IMR-90 (cell line): ENCODE measurements at regions not wholly inside any gene's neighbourhood (a gene's known extent, or its start where the extent isn't known, plus 50 kb on each side); places are given as distances from the start of the nearest gene placed in this dataset.

Experiments used
- ATAC-seq: fragments of 200-7000 bp; cut with Tn5 transposase; 2 replicates; pipeline ENCODE4 v1.9.1; 2020; ENCODE audit warnings: low read depth, mild to moderate bottlenecking, moderate library complexity
- BruUV-seq: library from RNA; stranded (reverse); fragments of 400-500 nt; replicated peaks from 2 replicates; lab custom pipeline; 2021; lab: Mats Ljungman, UMichigan
- CTCF ChIA-PET: fragments of 300-600 bp; formaldehyde crosslinking; extraction: SDS; loops from one replicate; lab custom pipeline; 2021; ENCODE audit warnings: antibody characterized with exemption; lab: Yijun Ruan, JAX
- POLR2A ChIA-PET: fragments of 300-600 bp; sonication (Branson Sonifier 250); formaldehyde crosslinking; loops from one replicate; lab custom pipeline; 2022; ENCODE audit warnings: antibody characterized with exemption; ENCODE audit not compliant: unreplicated experiment; lab: Charles Lee
- DNase-seq: peaks from one replicate; pipeline ENCODE4 v3.0.0; 2013
- H2AFZ ChIP-seq: replicated peaks from 2 replicates; pipeline ENCODE3; 2013; ENCODE audit warnings: low read length, mild to moderate bottlenecking; ENCODE audit not compliant: poor library complexity
- H2AK5ac ChIP-seq: 2 replicates; pipeline ENCODE4 v1.6.1; 2013; ENCODE audit warnings: low read depth, low read length, inconsistent platforms
- H2AK9ac ChIP-seq: replicated peaks from 2 replicates; pipeline ENCODE3; 2013; ENCODE audit warnings: mild to moderate bottlenecking, low read depth, low read length, moderate library complexity; ENCODE audit not compliant: poor library complexity
- H2BK120ac ChIP-seq: 2 replicates; pipeline ENCODE4 v1.6.1; 2013; ENCODE audit warnings: low read depth, low read length, inconsistent platforms
- H2BK15ac ChIP-seq: 3 replicates; pipeline ENCODE4 v1.6.1; 2013; ENCODE audit warnings: low read depth, low read length, inconsistent platforms
- H2BK20ac ChIP-seq: 2 replicates; pipeline ENCODE4 v1.6.1; 2013; ENCODE audit warnings: low read depth, mild to moderate bottlenecking, inconsistent platforms, low read length, moderate library complexity
- H2BK5ac ChIP-seq: 2 replicates; pipeline ENCODE4 v1.6.1; 2013; ENCODE audit warnings: mild to moderate bottlenecking, low read depth, low read length, inconsistent platforms; ENCODE audit not compliant: poor library complexity, severe bottlenecking
- H3K14ac ChIP-seq: replicated peaks from 2 replicates; pipeline ENCODE4 v1.6.1; 2013; ENCODE audit warnings: low read depth, low read length, inconsistent platforms
- H3K18ac ChIP-seq: 2 replicates; pipeline ENCODE4 v1.6.1; 2013; ENCODE audit warnings: low read depth, low read length, control low read depth
- H3K23ac ChIP-seq: 2 replicates; pipeline ENCODE4 v1.6.1; 2013; ENCODE audit warnings: low read depth, low read length, inconsistent platforms
- H3K27ac ChIP-seq: 2 replicates; pipeline ENCODE4 v1.5.1; 2013; ENCODE audit warnings: mild to moderate bottlenecking, control low read depth, low read length; ENCODE audit not compliant: insufficient read depth
- H3K27me3 ChIP-seq: 2 replicates; pipeline ENCODE4 v1.6.1; 2013; ENCODE audit warnings: low read length; ENCODE audit not compliant: control insufficient read depth, insufficient read depth
- H3K36me3 ChIP-seq: 2 replicates; pipeline ENCODE4 v1.6.1; 2013; ENCODE audit warnings: low read length, mixed read lengths; ENCODE audit not compliant: control insufficient read depth, insufficient read depth
- H3K4ac ChIP-seq: 2 replicates; pipeline ENCODE4 v1.6.1; 2013; ENCODE audit warnings: low read depth, low read length, inconsistent platforms
- H3K4me1 ChIP-seq: 2 replicates; pipeline ENCODE4 v1.6.1; 2013; ENCODE audit warnings: low read length, mixed read lengths; ENCODE audit not compliant: control insufficient read depth, insufficient read depth
- H3K4me2 ChIP-seq: 2 replicates; pipeline ENCODE4 v1.6.1; 2013; ENCODE audit warnings: low read depth, mild to moderate bottlenecking, control low read depth, low read length, moderate library complexity
- H3K4me3 ChIP-seq: 2 replicates; pipeline ENCODE4 v1.5.1; 2013; ENCODE audit warnings: low read depth, mild to moderate bottlenecking, control low read depth, low read length, moderate library complexity; ENCODE audit not compliant: insufficient read depth
- H3K56ac ChIP-seq: 2 replicates; pipeline ENCODE4 v1.6.1; 2013; ENCODE audit warnings: low read length, inconsistent platforms; ENCODE audit not compliant: insufficient read depth; ENCODE audit errors: extremely low read depth
- H3K79me1 ChIP-seq, 2 experiments: 2 replicates each; pipeline ENCODE4 v1.6.1; 2013; ENCODE audit warnings: low read length in 2 of 2, inconsistent platforms in 1 of 2, low read depth in 1 of 2
- H3K9ac ChIP-seq: 2 replicates; pipeline ENCODE4 v1.6.1; 2013; ENCODE audit warnings: low read depth, low read length, control low read depth
- H3K9me1 ChIP-seq: 2 replicates; pipeline ENCODE4 v1.6.1; 2013; ENCODE audit warnings: low read length, inconsistent platforms; ENCODE audit not compliant: insufficient read depth
- H3K9me3 ChIP-seq: 2 replicates; pipeline ENCODE4 v1.6.1; 2013; ENCODE audit warnings: low read length; ENCODE audit not compliant: control insufficient read depth, insufficient read depth
- H4K20me1 ChIP-seq: 2 replicates; pipeline ENCODE4 v1.6.1; 2013; ENCODE audit warnings: low read length, inconsistent platforms; ENCODE audit not compliant: insufficient read depth
- H4K5ac ChIP-seq: 2 replicates; pipeline ENCODE4 v1.6.1; 2013; ENCODE audit warnings: mild to moderate bottlenecking, low read depth, low read length, control low read depth
- H4K8ac ChIP-seq, 2 experiments: 2 replicates each; pipeline ENCODE4 v1.6.1; 2013; ENCODE audit warnings: low read depth in 2 of 2, low read length in 2 of 2, control low read depth in 1 of 2, inconsistent platforms in 1 of 2
- H4K91ac ChIP-seq: 2 replicates; pipeline ENCODE4 v1.6.1; 2013; ENCODE audit warnings: low read depth, low read length, inconsistent platforms; ENCODE audit not compliant: insufficient read depth
- BHLHE40 ChIP-seq: fragments of 150-350 bp; IDR thresholded peaks from 2 replicates; pipeline ENCODE4 v1.6.1; 2016; ENCODE audit warnings: mild to moderate bottlenecking, low read depth, low read length
- CEBPB ChIP-seq: IDR thresholded peaks from 2 replicates; pipeline ENCODE4 v1.6.1; 2012; ENCODE audit warnings: low read depth, low read length, improper control_type of control experiment
- MAFK ChIP-seq: IDR thresholded peaks from 2 replicates; pipeline ENCODE4 v1.6.1; 2012; ENCODE audit warnings: low read depth, low read length, improper control_type of control experiment
- NFE2L2 ChIP-seq: fragments of 150-350 bp; IDR thresholded peaks from 2 replicates; pipeline ENCODE4 v1.6.1; 2016; ENCODE audit warnings: low read depth, mild to moderate bottlenecking, low read length
- POLR2A ChIP-seq: IDR thresholded peaks from 2 replicates; pipeline ENCODE4 v1.6.1; 2012; ENCODE audit warnings: mild to moderate bottlenecking, low read depth, low read length
- RCOR1 ChIP-seq: IDR thresholded peaks from 2 replicates; pipeline ENCODE4 v1.6.1; 2012; ENCODE audit warnings: mild to moderate bottlenecking, low read length, improper control_type of control experiment; ENCODE audit not compliant: insufficient replicate concordance
- RFX5 ChIP-seq: IDR thresholded peaks from 2 replicates; pipeline ENCODE4 v1.8.0; 2012; ENCODE audit warnings: low read depth, mild to moderate bottlenecking, low read length, moderate library complexity
- SMC3 ChIP-seq: fragments of 150-350 bp; IDR thresholded peaks from 2 replicates; pipeline ENCODE4 v1.6.1; 2016; ENCODE audit warnings: low read depth, mild to moderate bottlenecking, antibody characterized with exemption, low read length, moderate library complexity
- WGBS, 2 experiments: methylation state at CpG; one replicate each; pipeline versions ENCODE4 v1.1.5 to v1.1.7; 2013; ENCODE audit warnings: missing lambda C conversion rate in 2 of 2; ENCODE audit not compliant: insufficient read length in 1 of 2; ENCODE audit errors: extremely low coverage in 2 of 2; 5-methylcytosine and 5-hydroxymethylcytosine counted together
- dilution Hi-C: fragments of 300-500 bp; cut with HindIII; formaldehyde crosslinking; loops from one replicate; pipeline ENCODE4 v1.14.3; 2018; ENCODE audit warnings: low sequenced_read_pairs; ENCODE audit not compliant: unreplicated experiment
- in situ Hi-C: fragments of 300-500 bp; cut with MboI; formaldehyde crosslinking; loops from 3 replicates; pipeline ENCODE4 v1.14.3; 2019; ENCODE audit warnings: low sequenced_read_pairs, inconsistent platforms, mixed read lengths
- intact Hi-C: fragments of 100-400 bp; cut with micrococcal nuclease; formaldehyde crosslinking; loops from 2 replicates; pipeline ENCODE4 v1.10.0; 2022
- TF ChIP-seq, protein P1 (sequence below): conservative IDR thresholded peaks from 2 replicates; pipeline ENCODE4 v1.5.1; 2012; ENCODE audit warnings: mild to moderate bottlenecking, low read depth, low read length, improper control_type of control experiment
- TF ChIP-seq, protein P2 (sequence below): fragments of 150-350 bp; IDR thresholded peaks from 2 replicates; pipeline ENCODE4 v1.6.1; 2017; ENCODE audit warnings: mild to moderate bottlenecking, antibody characterized with exemption, low read length, low read depth

DNA sequence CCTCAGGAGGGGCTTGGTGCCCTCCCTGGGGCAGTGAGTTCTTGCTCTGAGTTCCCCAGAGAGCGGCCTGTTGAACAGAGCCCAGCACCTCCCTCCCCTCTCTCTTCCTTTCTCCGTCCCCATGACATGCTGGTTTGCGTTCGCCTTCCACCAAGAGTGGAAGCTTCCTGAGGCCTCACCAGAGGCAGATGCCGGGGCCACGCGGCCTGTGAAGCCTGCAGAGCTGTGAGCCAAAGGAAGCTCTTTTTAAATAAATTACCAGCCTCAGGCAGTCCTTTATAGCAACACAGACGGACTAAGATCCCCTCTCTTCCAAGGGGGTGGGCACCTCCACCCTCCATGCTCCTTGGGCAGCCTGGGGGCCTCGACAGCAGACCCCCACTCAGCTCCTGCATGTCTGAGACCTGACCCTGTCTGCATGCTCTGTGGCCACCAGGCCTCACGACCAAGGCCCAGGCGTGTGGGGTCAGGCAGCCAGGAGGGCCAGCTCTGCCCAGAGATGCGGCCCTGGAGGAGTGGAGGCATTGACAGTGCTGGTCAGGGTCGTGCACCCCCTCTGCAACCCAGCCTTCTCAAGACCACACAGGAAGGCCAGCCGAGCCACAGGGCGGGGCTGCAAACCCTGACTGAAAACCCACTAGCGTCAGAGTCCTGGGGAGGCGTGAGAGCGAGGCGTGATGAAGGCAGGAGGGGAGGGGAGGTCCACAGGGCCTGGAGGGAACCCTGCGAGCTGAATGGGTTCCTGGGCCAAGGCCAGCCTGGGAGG is 54.6 kb upstream of the ADGRA1 start:
- no peak overlapping the region for H3K14ac ChIP-seq
- no peak for DNase-seq
- no peak overlapping the region for H2BK120ac ChIP-seq
- no peak overlapping the region for H3K23ac ChIP-seq
- no peak overlapping the region for H2AK9ac ChIP-seq
- in situ Hi-C loops (no loop called here), dilution Hi-C loops (no loop called here), intact Hi-C loops (no loop called here)
- peaks cover 13% of the 10 kb centered on the region for H3K27me3 ChIP-seq
- no peaks in the 10 kb centered on the region; the same call in 1 of the 2 replicates for H4K20me1 ChIP-seq
- no peak overlapping the region for H2BK5ac ChIP-seq
- 14% methylated on average over 1 of the region's 20 CpGs; no CpG with 5 or more reads in 1 of the 2 experiments for WGBS, 2 experiments
- CTCF ChIA-PET = no interaction called here
- no peaks in the 10 kb centered on the region for H3K9me3 ChIP-seq
- H3K9ac ChIP-seq = no peak overlapping the region
- H3K36me3 ChIP-seq = no peaks in the 10 kb centered on the region
- no peak overlapping the region for H2AK5ac ChIP-seq
- no peaks in the 10 kb centered on the region for H3K79me1 ChIP-seq
- no peak overlapping the region for H3K18ac ChIP-seq
- no peak overlapping the region for H2BK15ac ChIP-seq
- H4K91ac ChIP-seq = no peak overlapping the region
- H3K4me1 ChIP-seq = no peaks in the 10 kb centered on the region
- H3K4me3 ChIP-seq = no peak overlapping the region
- no peak overlapping the region for H2BK20ac ChIP-seq
- no peaks in the 10 kb centered on the region for H3K9me1 ChIP-seq
- H3K4me2 ChIP-seq = no peak overlapping the region
- H3K4ac ChIP-seq = no peak overlapping the region
- H3K56ac ChIP-seq = no peak overlapping the region
- no peak overlapping the region for H3K27ac ChIP-seq
- no TSS peak for BruUV-seq
- no peak overlapping the region for H4K5ac ChIP-seq
- H2AFZ ChIP-seq = no peak overlapping the region
- no peak for ATAC-seq
- no peak overlapping the region for H4K8ac ChIP-seq
- TF ChIP-seq, protein P1, sequence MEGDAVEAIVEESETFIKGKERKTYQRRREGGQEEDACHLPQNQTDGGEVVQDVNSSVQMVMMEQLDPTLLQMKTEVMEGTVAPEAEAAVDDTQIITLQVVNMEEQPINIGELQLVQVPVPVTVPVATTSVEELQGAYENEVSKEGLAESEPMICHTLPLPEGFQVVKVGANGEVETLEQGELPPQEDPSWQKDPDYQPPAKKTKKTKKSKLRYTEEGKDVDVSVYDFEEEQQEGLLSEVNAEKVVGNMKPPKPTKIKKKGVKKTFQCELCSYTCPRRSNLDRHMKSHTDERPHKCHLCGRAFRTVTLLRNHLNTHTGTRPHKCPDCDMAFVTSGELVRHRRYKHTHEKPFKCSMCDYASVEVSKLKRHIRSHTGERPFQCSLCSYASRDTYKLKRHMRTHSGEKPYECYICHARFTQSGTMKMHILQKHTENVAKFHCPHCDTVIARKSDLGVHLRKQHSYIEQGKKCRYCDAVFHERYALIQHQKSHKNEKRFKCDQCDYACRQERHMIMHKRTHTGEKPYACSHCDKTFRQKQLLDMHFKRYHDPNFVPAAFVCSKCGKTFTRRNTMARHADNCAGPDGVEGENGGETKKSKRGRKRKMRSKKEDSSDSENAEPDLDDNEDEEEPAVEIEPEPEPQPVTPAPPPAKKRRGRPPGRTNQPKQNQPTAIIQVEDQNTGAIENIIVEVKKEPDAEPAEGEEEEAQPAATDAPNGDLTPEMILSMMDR = no peak
- TF ChIP-seq, protein P2, sequence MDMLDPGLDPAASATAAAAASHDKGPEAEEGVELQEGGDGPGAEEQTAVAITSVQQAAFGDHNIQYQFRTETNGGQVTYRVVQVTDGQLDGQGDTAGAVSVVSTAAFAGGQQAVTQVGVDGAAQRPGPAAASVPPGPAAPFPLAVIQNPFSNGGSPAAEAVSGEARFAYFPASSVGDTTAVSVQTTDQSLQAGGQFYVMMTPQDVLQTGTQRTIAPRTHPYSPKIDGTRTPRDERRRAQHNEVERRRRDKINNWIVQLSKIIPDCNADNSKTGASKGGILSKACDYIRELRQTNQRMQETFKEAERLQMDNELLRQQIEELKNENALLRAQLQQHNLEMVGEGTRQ = no peak
- TF ChIP-seq RFX5 = no peak
- no peak for TF ChIP-seq NFE2L2
- TF ChIP-seq RCOR1 = no peak
- no peak for TF ChIP-seq CEBPB
- no peak for TF ChIP-seq BHLHE40
- no peak for TF ChIP-seq SMC3
- TF ChIP-seq POLR2A = no peak
- TF ChIP-seq MAFK = no peak
- POLR2A ChIA-PET = no interaction called here
